HEK293T (cell line): ENCODE measurements at regions not wholly inside any gene's neighbourhood (a gene's known extent, or its start where the extent isn't known, plus 50 kb on each side); places are given as distances from the start of the nearest gene placed in this dataset.

Experiments
- CTCF ChIA-PET: fragments of 350-600 bp; formaldehyde crosslinking; extraction: SDS; loops from one replicate; lab custom pipeline; 2021; ENCODE audit warnings: antibody characterized with exemption, inconsistent platforms; lab: Yijun Ruan, JAX
- POLR2A ChIA-PET: fragments of 350-600 bp; formaldehyde crosslinking; extraction: SDS; loops from one replicate; lab custom pipeline; 2020; ENCODE audit warnings: antibody characterized with exemption, inconsistent platforms; lab: Yijun Ruan, JAX
- DNase-seq: peaks from one replicate; pipeline ENCODE4 v3.0.0; 2012; ENCODE audit warnings: mixed read lengths; ENCODE audit errors: extremely low spot score
- ARNT ChIP-seq: fragments of 450-650 bp; IDR thresholded peaks from 2 replicates; pipeline ENCODE4 v1.6.1; 2017; ENCODE audit warnings: mild to moderate bottlenecking
- BHLHE40 ChIP-seq: fragments of 450-650 bp; IDR thresholded peaks from 2 replicates; pipeline ENCODE4 v1.6.1; 2016; ENCODE audit warnings: mild to moderate bottlenecking, moderate library complexity, borderline replicate concordance
- CTBP1 ChIP-seq: fragments of 450-650 bp; IDR thresholded peaks from 2 replicates; pipeline ENCODE4 v1.6.1; 2016; ENCODE audit warnings: borderline replicate concordance
- ELF4 ChIP-seq: fragments of 450-650 bp; IDR thresholded peaks from 2 replicates; pipeline ENCODE4 v1.6.1; 2017; ENCODE audit warnings: antibody characterized with exemption
- FOXA1 ChIP-seq: fragments of 450-650 bp; IDR thresholded peaks from 2 replicates; pipeline ENCODE4 v1.6.1; 2016; ENCODE audit warnings: mild to moderate bottlenecking
- FOXK2 ChIP-seq: fragments of 450-650 bp; IDR thresholded peaks from 2 replicates; pipeline ENCODE4 v1.6.1; 2016; ENCODE audit warnings: mild to moderate bottlenecking
- FOXM1 ChIP-seq: fragments of 450-650 bp; IDR thresholded peaks from 2 replicates; pipeline ENCODE4 v1.6.1; 2017; ENCODE audit warnings: mild to moderate bottlenecking, borderline replicate concordance
- HDGF ChIP-seq: fragments of 450-650 bp; IDR thresholded peaks from 2 replicates; pipeline ENCODE4 v1.6.1; 2017; ENCODE audit warnings: antibody characterized with exemption, borderline replicate concordance
- L3MBTL2 ChIP-seq: fragments of 450-650 bp; conservative IDR thresholded peaks from 2 replicates; pipeline ENCODE4 v1.6.1; 2016; ENCODE audit warnings: mild to moderate bottlenecking
- LEF1 ChIP-seq: fragments of 450-650 bp; IDR thresholded peaks from 2 replicates; pipeline ENCODE4 v1.6.1; 2017; ENCODE audit warnings: mild to moderate bottlenecking, borderline replicate concordance
- NFRKB ChIP-seq: fragments of 450-650 bp; IDR thresholded peaks from 2 replicates; pipeline ENCODE4 v1.6.1; 2016; ENCODE audit warnings: mild to moderate bottlenecking, moderate library complexity
- PKNOX1 ChIP-seq: fragments of 450-650 bp; IDR thresholded peaks from 2 replicates; pipeline ENCODE4 v1.6.1; 2016
- SP1 ChIP-seq: fragments of 450-650 bp; IDR thresholded peaks from 2 replicates; pipeline ENCODE4 v1.6.1; 2017
- SUZ12 ChIP-seq: fragments of 450-650 bp; IDR thresholded peaks from 2 replicates; pipeline ENCODE4 v1.6.1; 2016; ENCODE audit warnings: mild to moderate bottlenecking
- TARDBP ChIP-seq: fragments of 450-650 bp; IDR thresholded peaks from 2 replicates; pipeline ENCODE4 v1.6.1; 2016
- ZNF384 ChIP-seq: fragments of 450-650 bp; IDR thresholded peaks from 2 replicates; pipeline ENCODE4 v1.6.1; 2016

- TF ChIP-seq BHLHE40 = no peak
- TF ChIP-seq SP1 = no peak
- TF ChIP-seq CTBP1 = no peak
- TF ChIP-seq L3MBTL2 = no peak
- TF ChIP-seq LEF1 = no peak
- no peak for TF ChIP-seq ZNF384
- TF ChIP-seq ARNT = no peak
- TF ChIP-seq TARDBP = no peak
- TF ChIP-seq PKNOX1 = no peak
- no peak for TF ChIP-seq FOXA1
- no peak for TF ChIP-seq HDGF
- TF ChIP-seq NFRKB = no peak
- no peak for DNase-seq
- ChIA-PET CTCF (no interaction called here), POLR2A (no interaction called here)
Measured at GRCh38 chr6:98044151-98044561, 761.1 kb upstream of the MMS22L start.

GRCh38 chr6:98044791-98045470, 761.9 kb upstream of the MMS22L start:
- CTCF ChIA-PET = interaction anchor here (1.1 kb wide), 1 partner anchor 9 kb away, joined by 3 read pairs; no protein-coding TSS in a partner anchor
- DNase-seq = no peak
- POLR2A ChIA-PET = no interaction called here
- TF ChIP-seq TARDBP = no peak
- TF ChIP-seq SP1 = no peak
- no peak for TF ChIP-seq BHLHE40
- no peak for TF ChIP-seq ZNF384
- no peak for TF ChIP-seq L3MBTL2
- TF ChIP-seq LEF1 = no peak
- TF ChIP-seq FOXA1 = no peak
- no peak for TF ChIP-seq HDGF
- TF ChIP-seq CTBP1 = no peak
- no peak for TF ChIP-seq NFRKB

GRCh38 chr6:98047164-98047563, 764.1 kb upstream of the MMS22L start:
- no peak for DNase-seq
- TF ChIP-seq L3MBTL2 (no peak), FOXA1 (no peak), ELF4 (no peak), SP1 (no peak), FOXM1 (no peak), LEF1 (no peak), HDGF (no peak), TARDBP (no peak), FOXK2 (no peak), PKNOX1 (no peak), SUZ12 (no peak), ARNT (no peak)
- ChIA-PET CTCF (no interaction called here), POLR2A (no interaction called here)

GRCh38 chr6:98047871-98048270, 764.9 kb upstream of the MMS22L start:
- no peak for DNase-seq
- POLR2A ChIA-PET = no interaction called here
- CTCF ChIA-PET = no interaction called here
- TF ChIP-seq ZNF384 = no peak
- no peak for TF ChIP-seq SP1
- TF ChIP-seq BHLHE40 = no peak
- TF ChIP-seq ELF4 = no peak
- TF ChIP-seq L3MBTL2 = no peak
- no peak for TF ChIP-seq SUZ12
- TF ChIP-seq FOXK2 = no peak
- TF ChIP-seq CTBP1 = no peak
- no peak for TF ChIP-seq PKNOX1
- TF ChIP-seq HDGF = no peak
- TF ChIP-seq ARNT = no peak

GRCh38 chr6:98054453-98054852, 771.4 kb upstream of the MMS22L start:
- ChIA-PET POLR2A (no interaction called here), CTCF (no interaction called here)
- no peak for DNase-seq
- TF ChIP-seq ZNF384 = peak; percentile 74
- TF ChIP-seq ARNT = no peak

DNA sequence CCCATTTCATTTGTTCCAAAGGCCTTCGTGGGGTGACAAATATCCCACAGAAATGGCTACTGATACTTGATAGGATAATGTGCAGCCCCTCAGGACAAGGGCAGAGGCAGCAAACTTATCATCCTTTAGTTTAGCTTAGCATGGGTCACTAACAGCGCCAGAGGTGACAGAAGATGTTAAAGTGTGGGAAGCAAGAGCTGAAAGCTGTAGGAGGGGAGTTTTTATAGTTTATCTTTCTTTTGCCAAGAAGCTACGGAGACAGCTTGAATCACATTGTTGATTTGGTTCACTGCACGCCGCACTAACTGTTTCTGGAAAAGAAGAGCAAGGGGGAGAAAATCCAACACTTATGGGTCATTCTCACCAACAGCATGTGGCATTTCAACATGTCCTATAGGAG, 773.9 kb upstream of the MMS22L start:
- no peak for DNase-seq
- ChIA-PET POLR2A (no interaction called here), CTCF (no interaction called here)
- TF ChIP-seq NFRKB = no peak
- TF ChIP-seq LEF1 = no peak
- TF ChIP-seq ELF4 = no peak
- no peak for TF ChIP-seq SUZ12
- TF ChIP-seq L3MBTL2 = no peak
- TF ChIP-seq HDGF = no peak
- TF ChIP-seq TARDBP = no peak
- TF ChIP-seq CTBP1 = no peak
- TF ChIP-seq ARNT = no peak
- TF ChIP-seq FOXK2 = no peak
- TF ChIP-seq BHLHE40 = no peak
- no peak for TF ChIP-seq FOXA1
- no peak for TF ChIP-seq ZNF384
- no peak for TF ChIP-seq SP1
- TF ChIP-seq PKNOX1 = no peak
- no peak for TF ChIP-seq FOXM1
